SKM-1 treated with dmso at 0.1 percent for 144 hours (cell line): ENCODE measurements at regions not wholly inside any gene's neighbourhood (a gene's known extent, or its start where the extent isn't known, plus 50 kb on each side); places are given as distances from the start of the nearest gene placed in this dataset.
A peak's percentile ranks its signal among the peaks of the same experiment; 100 is the strongest.
"Not testable (repeated sequence)": the region's sequence is repeated elsewhere in the genome, so short reads cannot be mapped to it uniquely, and the experiment has no call there.

ENCODE experiments used
- DNase-seq: peaks from one replicate; lab custom pipeline; 2025; ENCODE audit not compliant: unreplicated experiment; lab: John Stamatoyannopoulos, UW

- DNase-seq: not testable (repeated sequence)
Measured at GRCh38 chr15:31649634-31650033, 323.0 kb downstream of the KLF13 start.

GRCh38 chr15:31650055-31650701, 323.5 kb downstream of the KLF13 start:
- not testable (repeated sequence) for DNase-seq

- not testable (repeated sequence) for DNase-seq
Measured at GRCh38 chr15:31656915-31657314, 330.3 kb downstream of the KLF13 start.

GRCh38 chr15:31660816-31661215, 334.2 kb downstream of the KLF13 start:
- no peak for DNase-seq

- not testable (repeated sequence) for DNase-seq
Measured at GRCh38 chr15:31665732-31666131, 339.1 kb downstream of the KLF13 start.

- DNase-seq: not testable (repeated sequence)
Measured at GRCh38 chr15:31669158-31669908, 342.7 kb downstream of the KLF13 start.

- DNase-seq: not testable (repeated sequence)
Measured at GRCh38 chr15:31673263-31673662, 346.6 kb downstream of the KLF13 start.

- peak; percentile 31 for DNase-seq
Measured at GRCh38 chr15:31681529-31682259, 348.6 kb upstream of the CHRNA7 start.

GRCh38 chr15:31687088-31687487, 343.2 kb upstream of the CHRNA7 start:
- not testable (repeated sequence) for DNase-seq

- not testable (repeated sequence) for DNase-seq
Measured at GRCh38 chr15:31696509-31696908, 333.8 kb upstream of the CHRNA7 start.

GRCh38 chr15:31705076-31705678, 325.1 kb upstream of the CHRNA7 start:
- not testable (repeated sequence) for DNase-seq

GRCh38 chr15:31707944-31708702, 322.2 kb upstream of the CHRNA7 start:
- not testable (repeated sequence) for DNase-seq

- DNase-seq: not testable (repeated sequence)
Measured at GRCh38 chr15:31708703-31709327, 321.5 kb upstream of the CHRNA7 start.

GRCh38 chr15:31709479-31709878, 320.8 kb upstream of the CHRNA7 start:
- DNase-seq: not testable (repeated sequence)

GRCh38 chr15:31710806-31711205, 319.5 kb upstream of the CHRNA7 start:
- DNase-seq: not testable (repeated sequence)

GRCh38 chr15:31715208-31715607, 315.1 kb upstream of the CHRNA7 start:
- not testable (repeated sequence) for DNase-seq

GRCh38 chr15:31718625-31719024, 311.7 kb upstream of the CHRNA7 start:
- DNase-seq: not testable (repeated sequence)

- DNase-seq: not testable (repeated sequence)
Measured at GRCh38 chr15:31719396-31720022, 310.8 kb upstream of the CHRNA7 start.

GRCh38 chr15:31723019-31723418, 307.3 kb upstream of the CHRNA7 start:
- DNase-seq: not testable (repeated sequence)
